DOHH2 (cell line): ENCODE measurements at regions not wholly inside any gene's neighbourhood (a gene's known extent, or its start where the extent isn't known, plus 50 kb on each side); places are given as distances from the start of the nearest gene placed in this dataset.

Experiments
- H3F3A ChIP-seq: fragments of 200-600 bp; sonication (generic), shearing (Covaris generic); 2 replicates; pipeline ENCODE4 v1.6.0; 2016; ENCODE audit warnings: antibody characterized with exemption, mild to moderate bottlenecking; ENCODE audit not compliant: control insufficient read depth, insufficient read depth
- H3K27ac ChIP-seq: fragments of 200-600 bp; sonication (generic); 2 replicates; pipeline ENCODE4 v1.5.1; 2014; ENCODE audit warnings: low read depth, mild to moderate bottlenecking, low read length, moderate library complexity
- H3K27me3 ChIP-seq: fragments of 200-600 bp; sonication (generic); 2 replicates; pipeline ENCODE4 v1.6.1; 2014; ENCODE audit warnings: mild to moderate bottlenecking, low read length, mixed read lengths; ENCODE audit not compliant: control insufficient read depth
- H3K36me3 ChIP-seq: fragments of 200-600 bp; sonication (generic); 2 replicates; pipeline ENCODE4 v1.6.1; 2014; ENCODE audit warnings: mild to moderate bottlenecking, low read length, moderate library complexity, mixed read lengths; ENCODE audit not compliant: control insufficient read depth
- H3K4me1 ChIP-seq: fragments of 200-600 bp; sonication (generic); 2 replicates; pipeline ENCODE4 v1.6.1; 2014; ENCODE audit warnings: mild to moderate bottlenecking, low read length, mixed read lengths; ENCODE audit not compliant: control insufficient read depth
- H3K4me2 ChIP-seq: fragments of 200-600 bp; sonication (generic); 2 replicates; pipeline ENCODE4 v1.6.0; 2014; ENCODE audit warnings: mild to moderate bottlenecking, low read length, moderate library complexity
- H3K4me3 ChIP-seq: fragments of 200-600 bp; sonication (generic); 2 replicates; pipeline ENCODE4 v1.5.1; 2014; ENCODE audit warnings: mild to moderate bottlenecking, low read length, mixed read lengths
- H3K79me2 ChIP-seq: fragments of 200-600 bp; sonication (generic); 2 replicates; pipeline ENCODE4 v1.6.1; 2014; ENCODE audit warnings: mild to moderate bottlenecking, low read length, mixed read lengths; ENCODE audit not compliant: control insufficient read depth
- H3K9me2 ChIP-seq: fragments of 200-600 bp; sonication (generic); replicated peaks from 2 replicates; pipeline ENCODE4 v1.6.1; 2014; ENCODE audit warnings: mild to moderate bottlenecking, low read length, mixed read lengths; ENCODE audit not compliant: control insufficient read depth
- H3K9me3 ChIP-seq: fragments of 200-600 bp; sonication (generic); 2 replicates; pipeline ENCODE4 v1.6.1; 2014; ENCODE audit warnings: antibody characterized with exemption, low read length, mixed read lengths; ENCODE audit not compliant: control insufficient read depth, insufficient read depth
- H4K20me1 ChIP-seq: fragments of 200-600 bp; sonication (generic); 2 replicates; pipeline ENCODE4 v1.6.0; 2014; ENCODE audit warnings: low read depth, mild to moderate bottlenecking, antibody characterized with exemption, low read length, moderate library complexity; ENCODE audit not compliant: control insufficient read depth, insufficient read depth
- EZH2phosphoT487 ChIP-seq: fragments of 200-600 bp; sonication (generic); IDR thresholded peaks from 2 replicates; pipeline ENCODE4 v1.6.1; 2017; ENCODE audit warnings: borderline replicate concordance, mild to moderate bottlenecking, antibody characterized with exemption, low read length, moderate library complexity, mixed read lengths
- TF ChIP-seq, protein P1 (sequence below): fragments of 200-600 bp; sonication (generic); IDR thresholded peaks from one replicate; pipeline ENCODE4 v1.5.1; 2014; ENCODE audit warnings: antibody characterized with exemption, mild to moderate bottlenecking, low read depth, low read length; ENCODE audit not compliant: poor library complexity, severe bottlenecking

DNA sequence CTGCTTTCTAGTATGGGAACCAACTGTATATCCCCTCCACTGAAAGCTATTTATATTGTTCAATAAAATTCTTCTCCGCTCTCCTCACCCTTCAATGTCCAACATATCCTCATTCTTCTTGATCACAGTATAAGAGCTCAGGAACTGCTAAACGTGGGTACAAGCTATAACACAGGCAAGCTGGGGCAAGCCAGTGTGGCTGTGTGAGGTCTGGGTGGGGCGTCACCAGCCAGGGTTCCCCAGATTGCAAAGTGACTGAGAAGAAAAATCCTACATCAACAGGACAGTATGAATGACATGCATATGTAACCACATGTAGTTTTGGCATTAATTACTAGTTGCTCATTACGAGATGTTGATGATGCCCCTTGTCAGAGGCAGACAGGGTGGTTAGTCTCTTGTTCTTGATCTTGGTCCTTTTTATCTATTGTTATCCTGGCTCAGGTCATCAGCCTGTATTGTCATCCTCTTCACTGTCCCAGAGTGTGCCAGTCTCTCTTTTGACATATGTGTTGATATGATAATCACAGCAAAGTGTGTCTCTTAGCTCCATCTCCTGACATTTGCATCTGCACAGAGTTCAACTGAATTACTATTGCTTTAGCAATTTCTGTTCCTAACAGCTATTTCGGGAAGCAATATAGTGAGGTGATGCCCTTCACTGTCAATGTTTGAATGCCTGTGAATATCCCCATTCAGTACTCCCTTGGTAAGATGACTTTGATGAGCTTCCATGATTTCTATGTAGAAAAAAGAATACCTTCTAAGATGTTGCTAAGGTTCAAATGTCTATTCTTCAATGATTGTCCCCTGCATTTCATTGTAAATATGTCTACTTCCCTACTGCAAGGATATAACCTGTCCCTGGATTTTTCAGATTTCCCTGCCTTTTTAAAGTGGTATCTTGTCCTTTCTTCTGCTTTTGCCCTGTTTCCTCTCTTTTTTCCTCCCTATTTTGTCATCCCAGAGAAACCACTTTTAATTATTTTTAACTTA lies 140.3 kb downstream of the MAT2B start:
- Histone ChIP-seq H4K20me1 (no peaks in the 10 kb centered on the region), H3K9me3 (no peaks in the 10 kb centered on the region), H3K4me3 (no peak overlapping the region), H3K27ac (no peak overlapping the region), H3F3A (no peaks in the 10 kb centered on the region), H3K4me2 (no peak overlapping the region), H3K9me2 (no peaks in the 10 kb centered on the region), H3K4me1 (no peaks in the 10 kb centered on the region), H3K27me3 (no peaks in the 10 kb centered on the region), H3K79me2 (no peaks in the 10 kb centered on the region), H3K36me3 (no peaks in the 10 kb centered on the region)
- TF ChIP-seq, protein P1, sequence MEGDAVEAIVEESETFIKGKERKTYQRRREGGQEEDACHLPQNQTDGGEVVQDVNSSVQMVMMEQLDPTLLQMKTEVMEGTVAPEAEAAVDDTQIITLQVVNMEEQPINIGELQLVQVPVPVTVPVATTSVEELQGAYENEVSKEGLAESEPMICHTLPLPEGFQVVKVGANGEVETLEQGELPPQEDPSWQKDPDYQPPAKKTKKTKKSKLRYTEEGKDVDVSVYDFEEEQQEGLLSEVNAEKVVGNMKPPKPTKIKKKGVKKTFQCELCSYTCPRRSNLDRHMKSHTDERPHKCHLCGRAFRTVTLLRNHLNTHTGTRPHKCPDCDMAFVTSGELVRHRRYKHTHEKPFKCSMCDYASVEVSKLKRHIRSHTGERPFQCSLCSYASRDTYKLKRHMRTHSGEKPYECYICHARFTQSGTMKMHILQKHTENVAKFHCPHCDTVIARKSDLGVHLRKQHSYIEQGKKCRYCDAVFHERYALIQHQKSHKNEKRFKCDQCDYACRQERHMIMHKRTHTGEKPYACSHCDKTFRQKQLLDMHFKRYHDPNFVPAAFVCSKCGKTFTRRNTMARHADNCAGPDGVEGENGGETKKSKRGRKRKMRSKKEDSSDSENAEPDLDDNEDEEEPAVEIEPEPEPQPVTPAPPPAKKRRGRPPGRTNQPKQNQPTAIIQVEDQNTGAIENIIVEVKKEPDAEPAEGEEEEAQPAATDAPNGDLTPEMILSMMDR = no peak
- TF ChIP-seq EZH2phosphoT487 = no peak

DNA sequence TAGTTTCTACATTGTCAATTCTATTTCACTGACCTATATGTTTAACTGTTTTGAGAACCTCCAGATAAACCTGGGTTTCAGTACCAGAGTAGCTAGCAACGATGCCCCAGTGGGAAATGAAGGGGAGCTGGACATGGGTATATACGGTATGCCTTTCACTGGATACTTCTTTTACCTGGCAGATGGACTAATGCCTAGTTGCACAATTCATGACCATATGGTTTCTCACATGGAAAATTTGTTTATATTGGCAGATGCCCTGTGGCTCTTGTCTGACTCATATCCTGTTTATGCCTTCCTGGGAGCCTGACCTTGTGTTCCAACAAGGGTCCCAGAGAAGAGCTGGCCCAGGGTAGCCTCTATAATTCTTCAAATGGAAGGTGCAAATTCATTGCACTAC lies 144.1 kb downstream of the MAT2B start:
- Histone ChIP-seq H3K9me3 (no peaks in the 10 kb centered on the region), H3K4me1 (no peaks in the 10 kb centered on the region), H3F3A (no peaks in the 10 kb centered on the region), H4K20me1 (no peaks in the 10 kb centered on the region), H3K27ac (no peak overlapping the region), H3K4me3 (no peak overlapping the region), H3K27me3 (no peaks in the 10 kb centered on the region), H3K9me2 (no peaks in the 10 kb centered on the region), H3K4me2 (no peak overlapping the region), H3K79me2 (no peaks in the 10 kb centered on the region), H3K36me3 (no peaks in the 10 kb centered on the region)
- no peak for TF ChIP-seq EZH2phosphoT487
- TF ChIP-seq, protein P1 = no peak

DNA sequence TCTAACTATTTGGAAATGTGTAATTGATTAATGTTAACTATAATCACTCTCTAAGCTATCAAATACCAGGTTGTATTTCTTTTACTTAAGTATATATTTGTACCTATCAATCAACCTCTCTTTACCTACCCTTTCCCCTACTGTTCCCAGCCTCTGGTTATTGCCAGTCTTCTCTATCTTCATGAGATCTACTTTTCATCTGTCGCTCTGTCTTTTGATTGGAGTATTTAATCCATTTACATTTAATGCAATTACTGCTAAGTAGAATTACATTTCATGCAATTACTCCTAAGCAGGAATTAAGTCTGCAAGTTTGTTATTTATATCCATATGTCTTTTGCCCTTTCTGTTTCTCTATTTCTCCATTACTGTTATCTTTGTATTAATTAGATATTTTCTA lies 148.1 kb downstream of the MAT2B start:
- no peaks in the 10 kb centered on the region for H3K79me2 ChIP-seq
- no peaks in the 10 kb centered on the region for H3K27me3 ChIP-seq
- no peaks in the 10 kb centered on the region for H3K9me3 ChIP-seq
- no peak overlapping the region for H3K4me2 ChIP-seq
- no peaks in the 10 kb centered on the region for H4K20me1 ChIP-seq
- H3K36me3 ChIP-seq = no peaks in the 10 kb centered on the region
- H3K9me2 ChIP-seq = no peaks in the 10 kb centered on the region
- TF ChIP-seq, protein P1 = no peak
- no peak for TF ChIP-seq EZH2phosphoT487
- H3K4me1 ChIP-seq = no peaks in the 10 kb centered on the region
- H3K4me3 ChIP-seq = no peak overlapping the region
- no peaks in the 10 kb centered on the region for H3F3A ChIP-seq
- no peak overlapping the region for H3K27ac ChIP-seq
